ENCODE measurements at regions not wholly inside any gene's neighbourhood (a gene's known extent, or its start where the extent isn't known, plus 50 kb on each side); places are given as distances from the start of the nearest gene placed in this dataset.

DNA sequence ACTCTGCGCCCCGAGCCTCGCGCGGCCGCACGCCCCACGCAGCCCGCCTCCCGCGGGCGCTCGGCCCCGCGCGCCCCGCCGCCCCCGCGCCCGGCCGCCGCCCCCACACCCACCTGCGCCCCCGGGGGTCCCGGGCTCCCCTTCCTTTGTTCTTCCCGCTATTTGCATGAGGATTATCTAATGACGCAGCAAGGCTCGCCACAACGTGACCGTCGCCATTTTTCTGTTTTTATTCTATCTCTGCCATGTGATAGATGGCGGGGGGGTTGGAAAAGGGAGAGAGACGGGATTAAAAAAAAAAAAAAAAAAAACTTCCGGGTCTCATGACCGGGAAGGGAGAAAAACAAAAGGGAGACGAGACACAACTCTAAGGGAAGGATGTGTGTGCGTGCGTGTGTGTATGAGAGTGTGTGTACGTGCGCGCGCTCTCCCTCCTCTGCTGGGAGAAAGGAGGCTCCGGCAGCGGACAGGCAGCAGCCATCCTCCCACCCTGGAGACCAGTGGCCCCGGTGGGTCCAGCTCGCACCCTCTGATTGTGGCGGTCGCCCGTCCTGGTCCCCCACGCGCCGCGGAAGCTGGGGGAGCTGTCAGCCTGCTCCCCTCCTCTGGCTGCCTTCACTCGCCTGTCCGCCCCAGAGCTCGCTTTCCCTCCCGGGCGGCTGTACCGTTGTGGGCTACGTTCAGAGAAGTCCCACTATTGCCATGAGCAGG lies 80.4 kb upstream of the AK4 start:
- peak; percentile 71 for DNase-seq
- in situ Hi-C loops (cut with MboI; ENCODE audit: low pct_ligation_motif_present in 1 of 4, low pct_unique_long_range_greater_than_20kb in 1 of 4, low sequenced_read_pairs in 3 of 4): loop anchor here (10.0 to 25.0 kb wide), 5 partner anchors 145 to 1270 kb away; partner anchors contain the start of genes LEPR (in 1 of the 4) and LEPROT (in 1 of the 4)
- peaks cover 18 to 44% (median 23%) of the 10 kb centered on the region in 4 donors for H3K4me1 ChIP-seq

DNA sequence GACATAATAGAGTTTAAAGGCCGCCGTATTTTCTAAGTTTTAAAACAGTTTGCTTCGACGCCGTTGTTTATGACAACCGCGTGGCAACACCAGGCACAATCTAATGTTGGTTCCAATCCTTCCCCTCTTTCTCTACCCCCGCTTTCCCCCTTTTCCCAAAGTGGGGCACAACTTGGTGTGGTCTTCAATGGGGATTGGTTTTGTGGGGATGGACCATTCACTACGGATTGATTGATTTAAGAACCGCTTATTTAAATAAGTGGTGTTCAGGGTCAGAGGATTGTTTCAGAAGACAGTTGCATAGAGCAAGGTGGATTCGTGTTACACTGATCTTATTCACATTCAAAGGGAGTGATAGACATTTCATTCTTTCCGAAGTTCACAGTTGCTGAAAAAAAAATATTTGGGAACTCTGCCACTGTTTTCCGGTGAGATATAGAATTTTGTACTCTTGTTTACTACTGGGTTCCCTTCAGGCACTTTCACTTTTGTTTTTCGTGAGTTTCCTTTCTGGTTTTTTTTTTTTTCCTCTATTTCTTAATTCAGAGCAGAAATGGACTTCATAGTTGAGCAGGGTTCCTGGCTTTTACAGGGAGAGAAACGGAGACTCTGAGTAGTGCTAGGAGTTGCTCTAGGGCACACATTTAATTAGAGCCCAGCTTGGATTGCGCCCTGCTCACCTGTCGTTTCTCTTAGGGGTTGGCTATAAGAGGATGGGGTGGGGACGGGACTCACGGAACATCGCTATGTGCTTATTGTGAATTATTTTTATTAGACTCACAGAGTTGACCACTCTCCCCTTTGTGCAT lies 79.6 kb upstream of the AK4 start:
- in situ Hi-C loops (cut with MboI; ENCODE audit: low pct_ligation_motif_present in 1 of 4, low pct_unique_long_range_greater_than_20kb in 1 of 4, low sequenced_read_pairs in 3 of 4): loop anchor here (10.0 to 25.0 kb wide), 5 partner anchors 144 to 1269 kb away; partner anchors contain the start of genes LEPR (in 1 of the 4) and LEPROT (in 1 of the 4)
- no peak for TF ChIP-seq POLR2AphosphoS5 (IDR thresholded peaks at IDR 0.05)
- TF ChIP-seq, protein P1, sequence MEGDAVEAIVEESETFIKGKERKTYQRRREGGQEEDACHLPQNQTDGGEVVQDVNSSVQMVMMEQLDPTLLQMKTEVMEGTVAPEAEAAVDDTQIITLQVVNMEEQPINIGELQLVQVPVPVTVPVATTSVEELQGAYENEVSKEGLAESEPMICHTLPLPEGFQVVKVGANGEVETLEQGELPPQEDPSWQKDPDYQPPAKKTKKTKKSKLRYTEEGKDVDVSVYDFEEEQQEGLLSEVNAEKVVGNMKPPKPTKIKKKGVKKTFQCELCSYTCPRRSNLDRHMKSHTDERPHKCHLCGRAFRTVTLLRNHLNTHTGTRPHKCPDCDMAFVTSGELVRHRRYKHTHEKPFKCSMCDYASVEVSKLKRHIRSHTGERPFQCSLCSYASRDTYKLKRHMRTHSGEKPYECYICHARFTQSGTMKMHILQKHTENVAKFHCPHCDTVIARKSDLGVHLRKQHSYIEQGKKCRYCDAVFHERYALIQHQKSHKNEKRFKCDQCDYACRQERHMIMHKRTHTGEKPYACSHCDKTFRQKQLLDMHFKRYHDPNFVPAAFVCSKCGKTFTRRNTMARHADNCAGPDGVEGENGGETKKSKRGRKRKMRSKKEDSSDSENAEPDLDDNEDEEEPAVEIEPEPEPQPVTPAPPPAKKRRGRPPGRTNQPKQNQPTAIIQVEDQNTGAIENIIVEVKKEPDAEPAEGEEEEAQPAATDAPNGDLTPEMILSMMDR (IDR thresholded peaks at IDR 0.05): peak in 1 of 5 experiments; percentile 9
- 1 to 2% methylated on average over 14 to 20 of the region's 20 CpGs for WGBS, 2 donors (ENCODE audit: low coverage in 1 of 2)
- Histone ChIP-seq H3K27me3 (no peaks in the 10 kb centered on the region), H3K27ac (peak overlapping the region; percentile 97 to 100 (median 98)), H3K36me3 (no peaks in the 10 kb centered on the region), H3K4me1 (peaks cover 17 to 37% (median 18%) of the 10 kb centered on the region in 4 donors), H3K4me3 (peak overlapping the region; percentile 87 to 97 (median 92)), H3K9me3 (no peaks in the 10 kb centered on the region)
- intact Hi-C loops (cut with DNase I; ENCODE audit: low total_unique reads): loop anchor here (10.0 kb wide), 1 partner anchor 146 kb away; no protein-coding TSS in a partner anchor
- DNase-seq: peak; percentile 27

More for the DNA sequence above, 80.4 kb upstream of the AK4 start:
- Histone ChIP-seq H3K27ac (peak overlapping the region; percentile 97 to 100 (median 98)), H3K27me3 (no peaks in the 10 kb centered on the region), H3K9me3 (no peaks in the 10 kb centered on the region), H3K4me3 (peak overlapping the region; percentile 87 to 97 (median 92)), H3K36me3 (no peaks in the 10 kb centered on the region)
- TF ChIP-seq, protein P1 (IDR thresholded peaks at IDR 0.05): no peak
- TF ChIP-seq EP300 (IDR thresholded peaks at IDR 0.05; ENCODE audit: low read depth) (no peak), POLR2AphosphoS5 (IDR thresholded peaks at IDR 0.05) (peak; percentile 61 to 76 (median 73)), POLR2A (IDR thresholded peaks at IDR 0.05) (peak; percentile 88)
- intact Hi-C loops (cut with DNase I; ENCODE audit: low total_unique reads): loop anchor here (10.0 kb wide), 1 partner anchor 147 kb away; no protein-coding TSS in a partner anchor
- 0% methylated on average over 57 of the region's 61 CpGs; no CpG with 5 or more reads in 1 of the 2 donors for WGBS, 2 donors (ENCODE audit: low coverage in 1 of 2)

DNA sequence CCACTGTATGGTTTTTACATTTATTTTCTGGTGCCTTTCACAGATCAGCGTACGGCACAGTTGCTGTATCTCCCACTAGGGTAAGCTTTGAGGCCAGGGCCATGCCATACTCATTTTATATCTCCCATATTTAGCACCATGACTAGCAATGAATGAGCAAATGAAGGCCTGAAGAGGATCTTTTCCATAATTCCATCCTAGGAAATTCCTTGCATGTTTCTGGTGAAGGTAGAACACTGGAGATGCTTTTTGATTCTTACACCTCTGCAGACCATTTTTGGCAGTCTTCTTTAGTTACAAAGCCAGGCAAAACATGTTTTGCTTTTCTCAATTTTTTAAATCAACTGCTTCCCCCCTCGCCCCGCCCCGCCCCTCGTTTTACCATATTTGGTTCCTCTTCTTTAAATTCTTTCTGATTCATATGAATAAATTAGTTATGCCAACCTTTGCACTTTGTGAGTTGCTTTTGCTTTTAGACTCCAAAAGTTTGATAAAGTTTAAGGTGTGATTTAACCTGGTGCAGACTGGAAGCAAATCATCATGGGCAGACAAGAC lies 78.9 kb upstream of the AK4 start:
- Histone ChIP-seq H3K9me3 (no peaks in the 10 kb centered on the region), H3K36me3 (no peaks in the 10 kb centered on the region), H3K27ac (peak overlapping the region; percentile 97 to 100 (median 98)), H3K4me1 (peaks cover 14 to 30% (median 18%) of the 10 kb centered on the region in 4 donors), H3K27me3 (no peaks in the 10 kb centered on the region), H3K4me3 (peak overlapping the region in 3 of 4 donors; percentile 87 to 97 (median 93))
- in situ Hi-C loops (cut with MboI; ENCODE audit: low pct_ligation_motif_present in 1 of 4, low pct_unique_long_range_greater_than_20kb in 1 of 4, low sequenced_read_pairs in 3 of 4) (loop anchor here (10.0 to 25.0 kb wide), 5 partner anchors 143 to 1268 kb away; partner anchors contain the start of genes LEPR (in 1 of the 4) and LEPROT (in 1 of the 4)), intact Hi-C loops (cut with DNase I; ENCODE audit: low total_unique reads) (loop anchor here (10.0 kb wide), 1 partner anchor 146 kb away; no protein-coding TSS in a partner anchor)
- WGBS, 2 donors (ENCODE audit: low coverage in 1 of 2): 28 to 44% methylated on average over 6 of the region's 6 CpGs
- no peak for TF ChIP-seq POLR2A (IDR thresholded peaks at IDR 0.05)
- DNase-seq: no peak

DNA sequence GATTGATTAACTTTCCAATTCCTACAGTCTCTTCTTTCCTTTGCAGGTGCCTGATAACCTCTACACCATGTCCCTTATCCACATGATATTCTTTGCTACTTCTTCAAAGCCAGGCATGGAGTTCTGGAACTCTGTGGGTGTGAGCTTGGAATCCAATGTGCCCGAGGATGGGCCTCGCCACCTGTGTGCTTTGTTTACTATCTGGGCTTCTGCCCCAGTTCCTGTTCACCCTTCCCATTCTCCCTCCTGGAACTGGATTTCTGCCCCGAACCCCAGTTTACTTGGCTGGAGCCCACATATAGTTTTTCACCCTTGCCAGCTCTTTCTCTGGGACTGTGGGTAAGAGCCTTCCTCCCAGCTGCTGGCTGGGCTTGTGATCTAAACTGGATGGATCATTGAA lies 75.2 kb upstream of the AK4 start:
- no peak for DNase-seq
- Histone ChIP-seq H3K27ac (no peak overlapping the region), H3K36me3 (no peaks in the 10 kb centered on the region), H3K9me3 (no peaks in the 10 kb centered on the region), H3K4me3 (no peak overlapping the region), H3K27me3 (no peaks in the 10 kb centered on the region), H3K4me1 (peaks cover 0 to 10% (median 6%) of the 10 kb centered on the region in 4 donors)
- TF ChIP-seq POLR2AphosphoS5 (IDR thresholded peaks at IDR 0.05): no peak
- TF ChIP-seq, protein P1 (IDR thresholded peaks at IDR 0.05): no peak
- no peak for TF ChIP-seq POLR2A (IDR thresholded peaks at IDR 0.05)
- no peak for TF ChIP-seq EP300 (IDR thresholded peaks at IDR 0.05; ENCODE audit: low read depth)
- in situ Hi-C loops (cut with MboI; ENCODE audit: low pct_ligation_motif_present in 1 of 4, low pct_unique_long_range_greater_than_20kb in 1 of 4, low sequenced_read_pairs in 3 of 4): loop anchor here in 3 of 4 donors (10.0 to 25.0 kb wide), 6 partner anchors 139 to 1264 kb away; partner anchors contain the start of genes LEPR (in 1 of the 3) and LEPROT (in 1 of the 3)
- intact Hi-C loops (cut with DNase I; ENCODE audit: low total_unique reads): no loop called here
- WGBS, 2 donors (ENCODE audit: low coverage in 1 of 2): 48 to 60% methylated on average over 3 of the region's 3 CpGs
